Panc1 (cell line): ENCODE measurements at regions not wholly inside any gene's neighbourhood (a gene's known extent, or its start where the extent isn't known, plus 50 kb on each side); places are given as distances from the start of the nearest gene placed in this dataset.

Experiments used
- ATAC-seq: fragments of 200-7000 bp; cut with Tn5 transposase; 2 replicates; pipeline ENCODE4 v1.9.1; 2020; ENCODE audit warnings: mild to moderate bottlenecking, moderate library complexity
- BruUV-seq: library from RNA; stranded (reverse); fragments of 400-500 nt; replicated peaks from 2 replicates; lab custom pipeline; 2021; lab: Mats Ljungman, UMichigan
- CTCF ChIA-PET: fragments of 300-600 bp; sonication (Branson Sonifier 250); formaldehyde crosslinking; loops from one replicate; lab custom pipeline; 2022; ENCODE audit warnings: antibody characterized with exemption; lab: Charles Lee
- POLR2A ChIA-PET: fragments of 300-600 bp; sonication (Branson Sonifier 250); formaldehyde crosslinking; loops from one replicate; lab custom pipeline; 2022; ENCODE audit warnings: antibody characterized with exemption; lab: Charles Lee
- DNase-seq: peaks from one replicate; pipeline ENCODE4 v3.0.0-alpha.2; 2010; ENCODE audit warnings: low read depth, low spot score
- H3K27ac ChIP-seq: 2 replicates; pipeline ENCODE4 v1.5.1; 2011; ENCODE audit warnings: mild to moderate bottlenecking, low read length, inconsistent platforms
- H3K27me3 ChIP-seq: fragments of 200-500 bp; sonication (Bioruptor generic); 2 replicates; pipeline ENCODE4 v1.6.0; 2014; ENCODE audit warnings: low read length, inconsistent platforms; ENCODE audit not compliant: control insufficient read depth, insufficient read depth
- H3K36me3 ChIP-seq: fragments of 200-500 bp; sonication (Bioruptor generic); 2 replicates; pipeline ENCODE4 v1.5.1; 2014; ENCODE audit warnings: inconsistent platforms, mild to moderate bottlenecking, low read length, moderate library complexity; ENCODE audit not compliant: control insufficient read depth, insufficient read depth
- H3K4me1 ChIP-seq: 2 replicates; pipeline ENCODE4 v1.5.1; 2011; ENCODE audit warnings: inconsistent platforms, mild to moderate bottlenecking, low read length, moderate library complexity; ENCODE audit not compliant: control insufficient read depth, insufficient read depth
- H3K4me3 ChIP-seq, 2 experiments: 2 replicates each; pipeline ENCODE4 v1.5.1; 2011 to 2012; ENCODE audit warnings: low read depth in 2 of 2, low read length in 2 of 2, mild to moderate bottlenecking in 2 of 2, inconsistent platforms in 1 of 2, moderate library complexity in 1 of 2
- H3K9me3 ChIP-seq: fragments of 200-500 bp; sonication (Bioruptor generic); 2 replicates; pipeline ENCODE4 v1.5.1; 2014; ENCODE audit warnings: low read depth, mild to moderate bottlenecking, inconsistent platforms, low read length, moderate library complexity; ENCODE audit not compliant: control insufficient read depth, insufficient read depth
- CTCF ChIP-seq: fragments of 450-650 bp; IDR thresholded peaks from 2 replicates; pipeline ENCODE4 v1.5.1; 2017; ENCODE audit warnings: mild to moderate bottlenecking
- POLR2AphosphoS5 ChIP-seq: IDR thresholded peaks from 2 replicates; pipeline ENCODE4 v1.6.1; 2012; ENCODE audit warnings: mild to moderate bottlenecking, low read depth, low read length, moderate library complexity
- REST ChIP-seq, 2 experiments: IDR thresholded peaks; 2 replicates each; pipeline ENCODE4 v1.6.1; 2011 to 2012; ENCODE audit warnings: low read depth in 2 of 2, control low read depth in 1 of 2, low read length in 1 of 2, mild to moderate bottlenecking in 1 of 2, moderate library complexity in 1 of 2; ENCODE audit not compliant: insufficient read depth in 1 of 2
- SIN3A ChIP-seq: IDR thresholded peaks from 2 replicates; pipeline ENCODE4 v1.6.1; 2012; ENCODE audit warnings: low read depth, mild to moderate bottlenecking, low read length, moderate library complexity, borderline replicate concordance; ENCODE audit not compliant: insufficient read depth
- TCF7L2 ChIP-seq: IDR thresholded peaks from 2 replicates; pipeline ENCODE4 v1.6.1; 2011; ENCODE audit warnings: mild to moderate bottlenecking, low read depth, low read length, inconsistent platforms
- in situ Hi-C: cut with HindIII; loops from 2 replicates; pipeline ENCODE4 v1.10.0; 2016; ENCODE audit warnings: low sequenced_read_pairs, low pct_unique_long_range_greater_than_20kb
- intact Hi-C: fragments of 100-400 bp; cut with micrococcal nuclease; formaldehyde crosslinking; loops from one replicate; pipeline ENCODE4 v1.10.0; 2022; ENCODE audit not compliant: unreplicated experiment

- Histone ChIP-seq H3K4me3 (no peak overlapping the region), H3K36me3 (no peaks in the 10 kb centered on the region; the same call in 1 of the 2 replicates), H3K27me3 (no peaks in the 10 kb centered on the region), H3K9me3 (no peaks in the 10 kb centered on the region), H3K27ac (no peak overlapping the region), H3K4me1 (no peaks in the 10 kb centered on the region)
- TF ChIP-seq SIN3A (no peak), REST (IDR thresholded peaks at IDR 0.05; ENCODE audit: insufficient read depth in 1 of 2, low read depth in 2 of 2, low read length in 1 of 2) (no peak), POLR2AphosphoS5 (no peak), CTCF (no peak), TCF7L2 (no peak)
- ChIA-PET POLR2A (no interaction called here), CTCF (no interaction called here)
- intact Hi-C loops: no loop called here
- DNase-seq: no peak
- no peak for ATAC-seq
- BruUV-seq: no TSS peak
- in situ Hi-C loops: no loop called here
Measured at GRCh38 chr5:120926471-120926870, 462.4 kb downstream of the PRR16 start.

GRCh38 chr5:120927950-120928530, 463.9 kb downstream of the PRR16 start:
- no peaks in the 10 kb centered on the region for H3K4me1 ChIP-seq
- TF ChIP-seq SIN3A (no peak), CTCF (no peak), TCF7L2 (no peak)
- H3K36me3 ChIP-seq: no peaks in the 10 kb centered on the region
- no TSS peak for BruUV-seq
- no peak overlapping the region for H3K27ac ChIP-seq
- ChIA-PET CTCF (no interaction called here), POLR2A (no interaction called here)
- H3K27me3 ChIP-seq: no peaks in the 10 kb centered on the region
- in situ Hi-C loops (no loop called here), intact Hi-C loops (no loop called here)
- DNase-seq (no peak), ATAC-seq (no peak)
- no peaks in the 10 kb centered on the region for H3K9me3 ChIP-seq
- no peak overlapping the region for H3K4me3 ChIP-seq
